ENCODE measurements at regions not wholly inside any gene's neighbourhood (a gene's known extent, or its start where the extent isn't known, plus 50 kb on each side); places are given as distances from the start of the nearest gene placed in this dataset.
"Not testable (repeated sequence)": the region's sequence is repeated elsewhere in the genome, so short reads cannot be mapped to it uniquely, and the experiment has no call there.

- H3K4me3 ChIP-seq, result no peak overlapping the region
- 87 to 90% methylated on average over 1 of the region's 1 CpG for WGBS, 2 donors
- H3K27ac ChIP-seq, result no peak overlapping the region
- no peak for DNase-seq (ENCODE audit: low spot score in 2 of 2)
- H3K27me3 ChIP-seq, result no peaks in the 10 kb centered on the region
- TF ChIP-seq EP300 (IDR thresholded peaks at IDR 0.05), result no peak
- no peak for TF ChIP-seq POLR2A (IDR thresholded peaks at IDR 0.05)
- TF ChIP-seq CTCF (IDR thresholded peaks at IDR 0.05), result no peak
- no peaks in the 10 kb centered on the region for H3K36me3 ChIP-seq
- peaks cover 0 to 39% (median 10%) of the 10 kb centered on the region in 4 donors for H3K9me3 ChIP-seq
- H3K4me1 ChIP-seq, result no peaks in the 10 kb centered on the region
Measured at GRCh38 chr5:125073090-125073489, 326.7 kb upstream of the ZNF608 start.

GRCh38 chr5:125075567-125075966 is 329.1 kb upstream of the ZNF608 start:
- no peak for TF ChIP-seq CTCF (IDR thresholded peaks at IDR 0.05)
- no peak for TF ChIP-seq EP300 (IDR thresholded peaks at IDR 0.05)
- no peaks in the 10 kb centered on the region for H3K4me1 ChIP-seq

GRCh38 chr5:125079028-125079427 is 332.6 kb upstream of the ZNF608 start:
- H3K27ac ChIP-seq; H3K4me1 ChIP-seq; H3K4me3 ChIP-seq; H3K36me3 ChIP-seq; H3K9me3 ChIP-seq; H3K27me3 ChIP-seq; DNase-seq (ENCODE audit: low spot score in 2 of 2): not testable (repeated sequence)
- WGBS, 2 donors, result 95% methylated on average over 5 of the region's 5 CpGs

More at GRCh38 chr5:125075567-125075966, 329.1 kb upstream of the ZNF608 start:
- Histone ChIP-seq H3K27ac (no peak overlapping the region), H3K9me3 (peaks cover 0 to 34% (median 10%) of the 10 kb centered on the region in 4 donors), H3K4me3 (no peak overlapping the region), H3K36me3 (no peaks in the 10 kb centered on the region), H3K27me3 (no peaks in the 10 kb centered on the region)
- no peak for DNase-seq (ENCODE audit: low spot score in 2 of 2)
- WGBS, 2 donors, result 79 to 87% methylated on average over 2 of the region's 2 CpGs

- 86 to 90% methylated on average over 3 of the region's 3 CpGs for WGBS, 2 donors
- H3K27ac ChIP-seq, result no peak overlapping the region
Measured at GRCh38 chr5:125081101-125081500, 334.7 kb upstream of the ZNF608 start.

GRCh38 chr5:125083981-125084380 is 337.5 kb upstream of the ZNF608 start:
- Histone ChIP-seq H3K9me3 (no peaks in the 10 kb centered on the region), H3K36me3 (no peaks in the 10 kb centered on the region), H3K4me3 (no peak overlapping the region), H3K4me1 (no peaks in the 10 kb centered on the region), H3K27ac (no peak overlapping the region), H3K27me3 (no peaks in the 10 kb centered on the region)
- DNase-seq (ENCODE audit: low spot score in 2 of 2), result no peak
- TF ChIP-seq EP300 (IDR thresholded peaks at IDR 0.05) (no peak), CTCF (IDR thresholded peaks at IDR 0.05) (no peak), POLR2A (IDR thresholded peaks at IDR 0.05) (no peak)

More at GRCh38 chr5:125081101-125081500, 334.7 kb upstream of the ZNF608 start:
- Histone ChIP-seq H3K36me3 (no peaks in the 10 kb centered on the region), H3K9me3 (no peaks in the 10 kb centered on the region), H3K27me3 (no peaks in the 10 kb centered on the region), H3K4me1 (no peaks in the 10 kb centered on the region), H3K4me3 (no peak overlapping the region)
- TF ChIP-seq POLR2A (IDR thresholded peaks at IDR 0.05) (no peak), CTCF (IDR thresholded peaks at IDR 0.05) (no peak), EP300 (IDR thresholded peaks at IDR 0.05) (no peak)
- DNase-seq (ENCODE audit: low spot score in 2 of 2), result no peak

Measured in tibial nerve (tissue), 4 donors.